GM23338 (cell line): ENCODE measurements at regions not wholly inside any gene's neighbourhood (a gene's known extent, or its start where the extent isn't known, plus 50 kb on each side); places are given as distances from the start of the nearest gene placed in this dataset.

ENCODE experiments used
- CREB1 ChIP-seq: fragments of 250-450 bp; sonication (Bioruptor Pico); IDR thresholded peaks from 2 replicates; pipeline ENCODE4 v1.5.0; 2020; ENCODE audit warnings: low read depth, mild to moderate bottlenecking, moderate library complexity
- EZH2 ChIP-seq: fragments of 200-600 bp; sonication (generic); IDR thresholded peaks from one replicate; pipeline ENCODE4 v1.8.0; 2017; ENCODE audit warnings: antibody characterized with exemption, mild to moderate bottlenecking, low read depth; ENCODE audit not compliant: unreplicated experiment
- EZH2phosphoT487 ChIP-seq: fragments of 200-600 bp; sonication (generic); IDR thresholded peaks from one replicate; pipeline ENCODE4 v1.8.1; 2018; ENCODE audit warnings: antibody characterized with exemption; ENCODE audit not compliant: unreplicated experiment
- JUNB ChIP-seq: IDR thresholded peaks from one replicate; pipeline ENCODE4 v1.6.1; 2016; ENCODE audit warnings: antibody characterized with exemption; ENCODE audit not compliant: unreplicated experiment
- NANOG ChIP-seq: IDR thresholded peaks from 2 replicates; pipeline ENCODE4 v1.6.1; 2016; ENCODE audit warnings: antibody characterized with exemption, borderline replicate concordance
- POLR2AphosphoS5 ChIP-seq: IDR thresholded peaks from 2 replicates; pipeline ENCODE4 v1.6.1; 2016; ENCODE audit warnings: antibody characterized with exemption, low read depth
- ZNF114 ChIP-seq: fragments of 250-450 bp; sonication (Bioruptor Pico); IDR thresholded peaks from 2 replicates; pipeline ENCODE4 v1.5.0; 2020; ENCODE audit warnings: mild to moderate bottlenecking, moderate library complexity
- TF ChIP-seq, protein P1 (sequence below), 2 experiments: fragments of 200-600 bp in 1 of 2; sonication (generic) in 1 of 2; conservative IDR thresholded peaks; 2 replicates each; pipeline versions ENCODE4 v1.5.1 to v1.6.1; 2016 to 2017; ENCODE audit warnings: antibody characterized with exemption in 2 of 2, low read depth in 2 of 2, mild to moderate bottlenecking in 2 of 2, moderate library complexity in 1 of 2
- TF ChIP-seq, protein P2 (sequence below): IDR thresholded peaks from one replicate; pipeline ENCODE4 v1.6.1; 2018; ENCODE audit warnings: antibody characterized with exemption; ENCODE audit not compliant: unreplicated experiment
- TF ChIP-seq, protein P3 (sequence below): IDR thresholded peaks from 2 replicates; pipeline ENCODE4 v1.6.1; 2016; ENCODE audit warnings: antibody characterized with exemption

DNA sequence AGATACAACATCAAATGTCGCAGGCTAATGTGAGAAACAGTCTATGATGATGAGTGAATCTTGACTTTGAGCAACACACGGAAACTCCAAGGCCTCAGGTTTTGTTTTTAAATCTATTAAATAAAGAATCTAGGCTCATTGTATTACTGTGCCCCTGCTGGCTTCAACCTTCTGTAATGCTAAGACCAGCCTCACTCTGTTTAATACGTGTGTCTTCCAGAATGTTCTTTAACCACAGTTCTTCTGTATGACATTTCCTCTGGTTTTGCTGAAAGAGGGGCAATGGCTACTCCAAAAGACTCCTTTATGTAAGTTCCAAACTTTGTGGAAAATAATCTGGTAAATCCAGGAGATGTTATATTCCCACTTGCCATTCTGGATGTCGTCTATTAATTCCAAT lies 101.1 kb upstream of the TIAM1 start:
- TF ChIP-seq EZH2 (no peak), CREB1 (no peak), POLR2AphosphoS5 (no peak), JUNB (no peak), NANOG (no peak), EZH2phosphoT487 (no peak), ZNF114 (CRISPR knock-in tag) (no peak)
- TF ChIP-seq, protein P1, sequence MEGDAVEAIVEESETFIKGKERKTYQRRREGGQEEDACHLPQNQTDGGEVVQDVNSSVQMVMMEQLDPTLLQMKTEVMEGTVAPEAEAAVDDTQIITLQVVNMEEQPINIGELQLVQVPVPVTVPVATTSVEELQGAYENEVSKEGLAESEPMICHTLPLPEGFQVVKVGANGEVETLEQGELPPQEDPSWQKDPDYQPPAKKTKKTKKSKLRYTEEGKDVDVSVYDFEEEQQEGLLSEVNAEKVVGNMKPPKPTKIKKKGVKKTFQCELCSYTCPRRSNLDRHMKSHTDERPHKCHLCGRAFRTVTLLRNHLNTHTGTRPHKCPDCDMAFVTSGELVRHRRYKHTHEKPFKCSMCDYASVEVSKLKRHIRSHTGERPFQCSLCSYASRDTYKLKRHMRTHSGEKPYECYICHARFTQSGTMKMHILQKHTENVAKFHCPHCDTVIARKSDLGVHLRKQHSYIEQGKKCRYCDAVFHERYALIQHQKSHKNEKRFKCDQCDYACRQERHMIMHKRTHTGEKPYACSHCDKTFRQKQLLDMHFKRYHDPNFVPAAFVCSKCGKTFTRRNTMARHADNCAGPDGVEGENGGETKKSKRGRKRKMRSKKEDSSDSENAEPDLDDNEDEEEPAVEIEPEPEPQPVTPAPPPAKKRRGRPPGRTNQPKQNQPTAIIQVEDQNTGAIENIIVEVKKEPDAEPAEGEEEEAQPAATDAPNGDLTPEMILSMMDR (conservative IDR thresholded peaks at IDR 0.05; ENCODE audit: low read depth in 2 of 2): no peak
- TF ChIP-seq, protein P2, sequence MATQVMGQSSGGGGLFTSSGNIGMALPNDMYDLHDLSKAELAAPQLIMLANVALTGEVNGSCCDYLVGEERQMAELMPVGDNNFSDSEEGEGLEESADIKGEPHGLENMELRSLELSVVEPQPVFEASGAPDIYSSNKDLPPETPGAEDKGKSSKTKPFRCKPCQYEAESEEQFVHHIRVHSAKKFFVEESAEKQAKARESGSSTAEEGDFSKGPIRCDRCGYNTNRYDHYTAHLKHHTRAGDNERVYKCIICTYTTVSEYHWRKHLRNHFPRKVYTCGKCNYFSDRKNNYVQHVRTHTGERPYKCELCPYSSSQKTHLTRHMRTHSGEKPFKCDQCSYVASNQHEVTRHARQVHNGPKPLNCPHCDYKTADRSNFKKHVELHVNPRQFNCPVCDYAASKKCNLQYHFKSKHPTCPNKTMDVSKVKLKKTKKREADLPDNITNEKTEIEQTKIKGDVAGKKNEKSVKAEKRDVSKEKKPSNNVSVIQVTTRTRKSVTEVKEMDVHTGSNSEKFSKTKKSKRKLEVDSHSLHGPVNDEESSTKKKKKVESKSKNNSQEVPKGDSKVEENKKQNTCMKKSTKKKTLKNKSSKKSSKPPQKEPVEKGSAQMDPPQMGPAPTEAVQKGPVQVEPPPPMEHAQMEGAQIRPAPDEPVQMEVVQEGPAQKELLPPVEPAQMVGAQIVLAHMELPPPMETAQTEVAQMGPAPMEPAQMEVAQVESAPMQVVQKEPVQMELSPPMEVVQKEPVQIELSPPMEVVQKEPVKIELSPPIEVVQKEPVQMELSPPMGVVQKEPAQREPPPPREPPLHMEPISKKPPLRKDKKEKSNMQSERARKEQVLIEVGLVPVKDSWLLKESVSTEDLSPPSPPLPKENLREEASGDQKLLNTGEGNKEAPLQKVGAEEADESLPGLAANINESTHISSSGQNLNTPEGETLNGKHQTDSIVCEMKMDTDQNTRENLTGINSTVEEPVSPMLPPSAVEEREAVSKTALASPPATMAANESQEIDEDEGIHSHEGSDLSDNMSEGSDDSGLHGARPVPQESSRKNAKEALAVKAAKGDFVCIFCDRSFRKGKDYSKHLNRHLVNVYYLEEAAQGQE: no peak
- TF ChIP-seq, protein P3, sequence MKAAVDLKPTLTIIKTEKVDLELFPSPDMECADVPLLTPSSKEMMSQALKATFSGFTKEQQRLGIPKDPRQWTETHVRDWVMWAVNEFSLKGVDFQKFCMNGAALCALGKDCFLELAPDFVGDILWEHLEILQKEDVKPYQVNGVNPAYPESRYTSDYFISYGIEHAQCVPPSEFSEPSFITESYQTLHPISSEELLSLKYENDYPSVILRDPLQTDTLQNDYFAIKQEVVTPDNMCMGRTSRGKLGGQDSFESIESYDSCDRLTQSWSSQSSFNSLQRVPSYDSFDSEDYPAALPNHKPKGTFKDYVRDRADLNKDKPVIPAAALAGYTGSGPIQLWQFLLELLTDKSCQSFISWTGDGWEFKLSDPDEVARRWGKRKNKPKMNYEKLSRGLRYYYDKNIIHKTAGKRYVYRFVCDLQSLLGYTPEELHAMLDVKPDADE: no peak
